Lower leg skin (tissue), 4 donors: ENCODE measurements at regions not wholly inside any gene's neighbourhood (a gene's known extent, or its start where the extent isn't known, plus 50 kb on each side); places are given as distances from the start of the nearest gene placed in this dataset.

Source experiments
- DNase-seq, 2 donors: peaks; one replicate each; pipeline ENCODE4 v3.0.0-alpha.2; 2019; ENCODE audit warnings: low spot score in 2 of 2
- H3K4me3 ChIP-seq: fragments of 200-600 bp; sonication (generic); 2 replicates; pipeline ENCODE4 v1.5.1; 2017; ENCODE audit warnings: mild to moderate bottlenecking, low read depth; ENCODE audit not compliant: poor library complexity, severe bottlenecking
- CTCF ChIP-seq, 3 donors: fragments of 450-650 bp; IDR thresholded peaks; one replicate each; pipeline ENCODE4 v1.5.1; 2016; ENCODE audit warnings: antibody characterized with exemption in 3 of 3, mild to moderate bottlenecking in 3 of 3, moderate library complexity in 2 of 3
- POLR2A ChIP-seq, 2 donors: fragments of 450-650 bp; IDR thresholded peaks; one replicate each; pipeline ENCODE4 v1.6.1; 2016 to 2017; ENCODE audit warnings: antibody characterized with exemption in 2 of 2, mild to moderate bottlenecking in 1 of 2, moderate library complexity in 1 of 2
- WGBS, 2 donors: methylation state at CpG; one replicate each; pipeline ENCODE4 v1.1.5; 2018; 5-methylcytosine and 5-hydroxymethylcytosine counted together
- intact Hi-C: fragments of 100-400 bp; cut with DNase I; formaldehyde crosslinking; loops from one replicate; pipeline ENCODE4 v1.15.0; 2023; ENCODE audit warnings: low total_unique reads

GRCh38 chr1:199405634-199406196, 621.8 kb upstream of the NR5A2 start:
- no peak overlapping the region for H3K4me3 ChIP-seq
- DNase-seq = no peak
- intact Hi-C loops = no loop called here
- TF ChIP-seq CTCF (IDR thresholded peaks at IDR 0.05) (no peak), POLR2A (IDR thresholded peaks at IDR 0.05) (no peak)
- WGBS, 2 donors = 75 to 83% methylated on average over 3 of the region's 3 CpGs

- WGBS, 2 donors = 83 to 84% methylated on average over 3 of the region's 3 CpGs
- H3K4me3 ChIP-seq = no peak overlapping the region
- intact Hi-C loops = no loop called here
- TF ChIP-seq CTCF (IDR thresholded peaks at IDR 0.05) (no peak), POLR2A (IDR thresholded peaks at IDR 0.05) (no peak)
- DNase-seq = no peak
These were observed 617.0 kb upstream of the NR5A2 start for GRCh38 chr1:199410462-199410861.

- intact Hi-C loops = no loop called here
- TF ChIP-seq POLR2A (IDR thresholded peaks at IDR 0.05) = no peak
- TF ChIP-seq CTCF (IDR thresholded peaks at IDR 0.05) = no peak
- H3K4me3 ChIP-seq = no peak overlapping the region
- DNase-seq = no peak
These were observed 616.0 kb upstream of the NR5A2 start for GRCh38 chr1:199411506-199411905.

GRCh38 chr1:199422206-199422605, 605.3 kb upstream of the NR5A2 start:
- H3K4me3 ChIP-seq = no peak overlapping the region
- TF ChIP-seq CTCF (IDR thresholded peaks at IDR 0.05) (no peak), POLR2A (IDR thresholded peaks at IDR 0.05) (no peak)
- intact Hi-C loops = no loop called here
- 48 to 61% methylated on average over 1 of the region's 1 CpG for WGBS, 2 donors
- no peak for DNase-seq

GRCh38 chr1:199447906-199448305, 579.6 kb upstream of the NR5A2 start:
- intact Hi-C loops = no loop called here
- no peak overlapping the region for H3K4me3 ChIP-seq
- DNase-seq = no peak
- TF ChIP-seq POLR2A (IDR thresholded peaks at IDR 0.05) = no peak
- no peak for TF ChIP-seq CTCF (IDR thresholded peaks at IDR 0.05)
- WGBS, 2 donors = 66 to 82% methylated on average over 3 to 4 of the region's 4 CpGs

- 74 to 81% methylated on average over 3 of the region's 3 CpGs for WGBS, 2 donors
- TF ChIP-seq CTCF (IDR thresholded peaks at IDR 0.05) (no peak), POLR2A (IDR thresholded peaks at IDR 0.05) (no peak)
- no peak overlapping the region for H3K4me3 ChIP-seq
- intact Hi-C loops = no loop called here
- DNase-seq = no peak
These were observed 578.9 kb upstream of the NR5A2 start for GRCh38 chr1:199448646-199449045.
